ENCODE measurements at regions not wholly inside any gene's neighbourhood (a gene's known extent, or its start where the extent isn't known, plus 50 kb on each side); places are given as distances from the start of the nearest gene placed in this dataset.

GRCh38 chr5:54769746-54770145, 215.6 kb downstream of the ESM1 start:
- no peak for FAIRE-seq
- no peak for DNase-seq (ENCODE audit: insufficient read length, low spot score)
- no peak for TF ChIP-seq POLR2A (IDR thresholded peaks at IDR 0.05; ENCODE audit: low read depth, low read length)

GRCh38 chr5:54769072-54769471, 216.3 kb downstream of the ESM1 start:
- no peak for DNase-seq (ENCODE audit: insufficient read length, low spot score)
- no peak for FAIRE-seq
- no peak for TF ChIP-seq POLR2A (IDR thresholded peaks at IDR 0.05; ENCODE audit: low read depth, low read length)

- FAIRE-seq (no peak), DNase-seq (ENCODE audit: insufficient read length, low spot score) (no peak)
- TF ChIP-seq POLR2A (IDR thresholded peaks at IDR 0.05; ENCODE audit: low read depth, low read length) = no peak
These were observed 218.6 kb downstream of the ESM1 start for GRCh38 chr5:54766748-54767147.

GRCh38 chr5:54765165-54766028, 220.0 kb downstream of the ESM1 start:
- TF ChIP-seq POLR2A (IDR thresholded peaks at IDR 0.05; ENCODE audit: low read depth, low read length) = no peak
- FAIRE-seq = no peak

GRCh38 chr5:54764102-54765090, 221.0 kb downstream of the ESM1 start:
- DNase-seq (ENCODE audit: insufficient read length, low spot score) = no peak
- TF ChIP-seq POLR2A (IDR thresholded peaks at IDR 0.05; ENCODE audit: low read depth, low read length) = no peak
- FAIRE-seq = no peak

More at GRCh38 chr5:54765165-54766028, 220.0 kb downstream of the ESM1 start:
- no peak for DNase-seq (ENCODE audit: insufficient read length, low spot score)

- no peak for DNase-seq (ENCODE audit: insufficient read length, low spot score)
- TF ChIP-seq POLR2A (IDR thresholded peaks at IDR 0.05; ENCODE audit: low read depth, low read length) = no peak
- FAIRE-seq = no peak
These were observed 224.1 kb downstream of the ESM1 start for GRCh38 chr5:54761213-54761701.

GRCh38 chr5:54760182-54760935, 225.0 kb downstream of the ESM1 start:
- no peak for FAIRE-seq
- no peak for TF ChIP-seq POLR2A (IDR thresholded peaks at IDR 0.05; ENCODE audit: low read depth, low read length)
- no peak for DNase-seq (ENCODE audit: insufficient read length, low spot score)

GRCh38 chr5:54758038-54758437, 227.4 kb downstream of the ESM1 start:
- FAIRE-seq = no peak

GRCh38 chr5:54757541-54757940, 227.9 kb downstream of the ESM1 start:
- TF ChIP-seq POLR2A (IDR thresholded peaks at IDR 0.05; ENCODE audit: low read depth, low read length) = no peak
- DNase-seq (ENCODE audit: insufficient read length, low spot score) = no peak
- no peak for FAIRE-seq

More at GRCh38 chr5:54758038-54758437, 227.4 kb downstream of the ESM1 start:
- TF ChIP-seq POLR2A (IDR thresholded peaks at IDR 0.05; ENCODE audit: low read depth, low read length) = no peak
- DNase-seq (ENCODE audit: insufficient read length, low spot score) = no peak

- DNase-seq (ENCODE audit: insufficient read length, low spot score) = no peak
These were observed 228.5 kb downstream of the ESM1 start for GRCh38 chr5:54756796-54757402.

GRCh38 chr5:54756301-54756700, 229.1 kb downstream of the ESM1 start:
- no peak for TF ChIP-seq POLR2A (IDR thresholded peaks at IDR 0.05; ENCODE audit: low read depth, low read length)
- DNase-seq (ENCODE audit: insufficient read length, low spot score) (no peak), FAIRE-seq (no peak)

More at GRCh38 chr5:54756796-54757402, 228.5 kb downstream of the ESM1 start:
- no peak for FAIRE-seq
- TF ChIP-seq POLR2A (IDR thresholded peaks at IDR 0.05; ENCODE audit: low read depth, low read length) = no peak

- DNase-seq (ENCODE audit: insufficient read length, low spot score) (no peak), FAIRE-seq (no peak)
- TF ChIP-seq POLR2A (IDR thresholded peaks at IDR 0.05; ENCODE audit: low read depth, low read length) = no peak
These were observed 230.5 kb downstream of the ESM1 start for GRCh38 chr5:54754878-54755277.

GRCh38 chr5:54754420-54754819, 231.0 kb downstream of the ESM1 start:
- TF ChIP-seq POLR2A (IDR thresholded peaks at IDR 0.05; ENCODE audit: low read depth, low read length) = no peak
- FAIRE-seq (no peak), DNase-seq (ENCODE audit: insufficient read length, low spot score) (no peak)
